ENCODE measurements at regions not wholly inside any gene's neighbourhood (a gene's known extent, or its start where the extent isn't known, plus 50 kb on each side); places are given as distances from the start of the nearest gene placed in this dataset.
"Not testable (repeated sequence)": the region's sequence is repeated elsewhere in the genome, so short reads cannot be mapped to it uniquely, and the experiment has no call there.

DNA sequence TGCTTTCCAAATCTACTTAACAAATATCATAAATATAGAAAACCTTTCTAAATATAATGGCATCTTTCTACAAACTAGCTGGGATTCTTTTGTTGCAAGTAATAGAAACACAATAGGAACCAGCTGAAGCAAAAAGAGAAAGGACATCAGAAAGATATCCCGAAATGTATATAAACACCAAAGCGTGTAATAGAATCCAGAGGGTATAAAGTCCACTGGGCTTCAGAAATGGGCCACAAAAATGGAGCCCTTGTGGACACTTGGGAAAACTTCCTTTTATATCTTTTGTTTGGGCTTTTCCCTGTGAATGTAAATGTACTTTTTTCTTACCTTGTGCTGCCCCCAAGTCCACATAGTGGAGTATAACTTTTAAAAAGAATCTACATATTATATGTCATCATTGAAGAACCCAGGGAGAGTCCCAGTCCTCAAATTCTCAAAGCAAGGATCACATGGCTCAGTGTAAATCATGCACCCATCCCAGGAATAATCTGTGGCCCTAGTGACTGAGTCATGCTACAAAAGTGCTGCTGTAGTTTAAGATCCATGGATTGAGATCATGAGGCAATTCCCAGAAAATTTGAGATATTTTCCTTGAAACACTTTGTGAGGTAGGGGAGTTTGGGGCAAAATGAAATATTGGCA lies 457.0 kb downstream of the EPM2A start:
- ATAC-seq (no peak), DNase-seq (no peak)
- Mint-ChIP-seq H3K4me1 (ENCODE audit: low read depth) (no peaks in the 10 kb centered on the region), H3K9me3 (no peaks in the 10 kb centered on the region), H3K4me3 (no peak overlapping the region), H3K36me3 (ENCODE audit: insufficient read depth) (no peaks in the 10 kb centered on the region), H3K27me3 (ENCODE audit: low read depth) (no peaks in the 10 kb centered on the region)

DNA sequence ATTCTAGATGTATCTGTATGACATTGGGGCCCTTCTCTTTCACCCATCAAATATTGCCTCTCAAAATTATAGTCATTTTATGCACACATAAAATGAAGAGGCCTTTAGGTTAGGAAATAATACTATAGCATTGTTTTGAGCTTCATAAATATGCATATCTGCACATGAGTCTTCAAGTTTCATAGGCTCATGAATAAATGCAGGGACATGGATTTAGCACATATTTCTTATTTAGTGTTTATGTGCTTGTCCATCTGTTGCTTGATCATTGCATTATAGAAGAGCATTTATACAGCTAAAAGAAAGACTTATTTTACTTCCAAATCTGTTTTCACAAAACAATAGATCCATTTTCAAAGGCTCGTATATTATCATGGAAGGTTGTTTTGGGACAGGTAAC lies 455.8 kb downstream of the EPM2A start:
- no peaks in the 10 kb centered on the region for H3K4me1 Mint-ChIP-seq (ENCODE audit: low read depth)
- H3K27me3 Mint-ChIP-seq (ENCODE audit: low read depth) = no peaks in the 10 kb centered on the region
- no peaks in the 10 kb centered on the region for H3K36me3 Mint-ChIP-seq (ENCODE audit: insufficient read depth)
- DNase-seq = no peak
- H3K9me3 Mint-ChIP-seq = no peaks in the 10 kb centered on the region
- H3K4me3 Mint-ChIP-seq = no peak overlapping the region
- ATAC-seq = no peak

DNA sequence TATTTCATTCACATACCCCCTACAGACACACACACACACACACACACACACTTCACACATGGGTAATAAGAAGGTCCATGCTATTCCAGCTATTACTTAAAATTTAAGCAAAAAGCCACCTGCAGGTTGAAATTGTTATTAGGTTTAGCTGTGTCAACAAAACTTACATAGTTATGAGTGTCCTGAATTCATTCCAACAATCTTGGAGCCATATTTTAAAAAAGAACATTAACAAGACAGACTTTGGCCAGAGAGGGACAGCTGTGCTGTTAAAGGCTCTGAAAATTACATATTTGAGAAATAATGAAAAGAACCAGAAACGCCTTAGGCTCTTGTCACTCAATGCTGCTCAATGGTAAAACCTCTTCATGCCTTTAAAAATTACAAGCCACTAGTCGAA lies 455.3 kb downstream of the EPM2A start:
- ATAC-seq (no peak), DNase-seq (no peak)
- H3K4me3 Mint-ChIP-seq = no peak overlapping the region
- no peaks in the 10 kb centered on the region for H3K27me3 Mint-ChIP-seq (ENCODE audit: low read depth)
- H3K4me1 Mint-ChIP-seq (ENCODE audit: low read depth) = no peaks in the 10 kb centered on the region
- H3K36me3 Mint-ChIP-seq (ENCODE audit: insufficient read depth) = no peaks in the 10 kb centered on the region
- H3K9me3 Mint-ChIP-seq = no peaks in the 10 kb centered on the region

DNA sequence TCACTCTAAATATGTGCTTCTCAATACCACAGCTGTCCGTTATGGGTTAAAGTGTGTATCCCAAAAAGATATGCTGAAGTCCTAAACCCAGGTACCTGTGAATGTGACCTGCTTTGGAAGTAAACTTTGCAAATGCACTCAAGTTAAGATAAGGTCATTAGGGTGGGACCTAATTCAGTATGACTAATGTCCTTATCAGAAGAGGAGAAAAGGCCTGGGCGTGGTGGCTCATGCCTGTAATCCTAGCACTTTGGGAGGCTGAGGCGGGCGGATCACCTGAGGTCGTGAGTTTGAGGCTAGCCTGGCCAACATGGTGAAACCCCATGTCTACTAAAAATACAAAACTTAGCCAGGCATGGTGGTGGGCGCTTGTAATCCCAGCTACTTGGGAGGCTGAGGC lies 452.1 kb downstream of the EPM2A start:
- not testable (repeated sequence) for H3K27me3 Mint-ChIP-seq (ENCODE audit: low read depth); H3K9me3 Mint-ChIP-seq; H3K4me3 Mint-ChIP-seq; DNase-seq; ATAC-seq; H3K4me1 Mint-ChIP-seq (ENCODE audit: low read depth); H3K36me3 Mint-ChIP-seq (ENCODE audit: insufficient read depth)

DNA sequence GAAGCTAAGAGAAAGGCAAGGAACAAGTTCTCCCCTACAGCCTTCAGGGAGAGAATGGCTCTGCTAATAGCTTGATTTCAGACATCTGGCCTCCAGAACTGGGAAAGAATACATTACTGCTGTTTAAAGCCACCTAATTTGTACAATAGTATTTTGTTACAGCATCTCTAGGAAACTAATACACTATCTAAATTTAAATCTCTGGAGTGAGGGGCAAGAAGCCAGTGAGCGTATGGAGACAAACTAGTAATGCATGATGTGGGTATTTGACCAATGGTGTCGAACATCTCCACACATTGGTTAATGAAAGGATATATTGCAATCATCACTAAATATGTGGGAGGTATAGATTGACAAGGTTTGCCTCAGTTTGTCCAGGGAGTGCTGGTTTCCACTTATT lies 451.5 kb downstream of the EPM2A start:
- Mint-ChIP-seq H3K27me3 (ENCODE audit: low read depth) (no peaks in the 10 kb centered on the region), H3K4me1 (ENCODE audit: low read depth) (no peaks in the 10 kb centered on the region), H3K4me3 (no peak overlapping the region), H3K9me3 (no peaks in the 10 kb centered on the region), H3K36me3 (ENCODE audit: insufficient read depth) (no peaks in the 10 kb centered on the region)
- no peak for ATAC-seq
- DNase-seq = no peak

DNA sequence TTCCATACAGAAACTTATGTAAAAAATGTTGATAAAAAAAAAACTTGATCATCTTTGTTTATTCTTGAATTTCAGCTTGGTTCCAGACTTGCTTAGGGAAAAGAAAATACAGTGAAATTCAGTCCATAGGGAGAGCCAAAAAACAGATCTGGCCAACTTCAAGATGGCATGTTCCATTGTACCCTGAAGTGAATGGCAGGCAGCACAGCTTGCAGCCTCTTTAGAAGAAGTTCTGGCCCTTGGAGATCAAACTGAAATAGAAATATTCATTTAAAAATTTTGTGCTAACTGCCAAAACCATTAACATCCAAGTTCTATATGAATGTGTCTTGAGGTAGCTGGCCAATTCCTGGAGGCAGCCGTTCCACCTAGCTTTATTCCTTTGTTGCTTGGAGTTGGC lies 448.4 kb downstream of the EPM2A start:
- H3K36me3 Mint-ChIP-seq (ENCODE audit: insufficient read depth) = no peaks in the 10 kb centered on the region
- H3K27me3 Mint-ChIP-seq (ENCODE audit: low read depth) = no peaks in the 10 kb centered on the region
- ATAC-seq = no peak
- H3K4me3 Mint-ChIP-seq = no peak overlapping the region
- H3K4me1 Mint-ChIP-seq (ENCODE audit: low read depth) = no peaks in the 10 kb centered on the region
- DNase-seq = no peak
- H3K9me3 Mint-ChIP-seq = peaks cover 4% of the 10 kb centered on the region

DNA sequence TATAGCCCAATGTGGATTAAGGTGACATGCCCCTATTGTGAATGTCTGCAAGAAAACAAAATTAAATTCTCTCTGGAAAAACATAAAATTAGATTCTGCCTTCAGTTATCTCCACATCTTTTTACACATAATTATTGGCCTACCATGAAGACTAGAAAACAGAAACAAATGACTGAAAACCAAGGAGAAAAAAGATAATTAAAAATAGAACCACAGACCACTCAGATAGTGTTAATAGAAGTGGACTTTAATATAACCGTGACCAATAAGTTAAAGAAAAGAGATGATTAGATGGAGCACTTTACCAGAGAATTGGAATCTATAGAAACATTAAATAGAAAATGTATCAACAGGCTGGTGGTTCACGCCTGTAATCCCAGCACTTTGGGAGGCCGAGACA lies 445.7 kb downstream of the EPM2A start:
- Mint-ChIP-seq H3K27me3 (ENCODE audit: low read depth) (no peaks in the 10 kb centered on the region), H3K36me3 (ENCODE audit: insufficient read depth) (no peaks in the 10 kb centered on the region), H3K9me3 (peaks cover 4% of the 10 kb centered on the region), H3K4me3 (no peak overlapping the region), H3K4me1 (ENCODE audit: low read depth) (no peaks in the 10 kb centered on the region)
- DNase-seq (no peak), ATAC-seq (no peak)

DNA sequence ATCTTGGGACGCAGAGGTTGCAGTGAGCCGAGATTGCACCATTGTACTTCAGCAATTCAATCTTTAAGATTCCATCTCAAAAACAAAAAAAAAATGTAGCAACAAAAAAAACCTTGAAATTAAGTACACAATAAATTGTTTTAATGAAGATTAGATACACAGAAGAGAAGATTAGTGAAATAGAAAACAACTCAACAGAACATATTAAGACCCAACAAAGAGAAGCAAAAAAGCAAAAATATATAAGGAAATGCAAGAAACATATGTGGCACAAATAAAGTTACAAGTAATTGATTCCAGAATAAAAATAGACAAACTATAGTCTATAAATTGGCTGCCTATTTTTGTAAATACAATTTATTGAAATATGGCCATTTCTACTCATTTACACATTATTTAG lies 445.2 kb downstream of the EPM2A start:
- DNase-seq (no peak), ATAC-seq (no peak)
- Mint-ChIP-seq H3K27me3 (ENCODE audit: low read depth) (no peaks in the 10 kb centered on the region), H3K4me3 (no peak overlapping the region), H3K36me3 (ENCODE audit: insufficient read depth) (no peaks in the 10 kb centered on the region), H3K9me3 (peaks cover 4% of the 10 kb centered on the region), H3K4me1 (ENCODE audit: low read depth) (no peaks in the 10 kb centered on the region)

DNA sequence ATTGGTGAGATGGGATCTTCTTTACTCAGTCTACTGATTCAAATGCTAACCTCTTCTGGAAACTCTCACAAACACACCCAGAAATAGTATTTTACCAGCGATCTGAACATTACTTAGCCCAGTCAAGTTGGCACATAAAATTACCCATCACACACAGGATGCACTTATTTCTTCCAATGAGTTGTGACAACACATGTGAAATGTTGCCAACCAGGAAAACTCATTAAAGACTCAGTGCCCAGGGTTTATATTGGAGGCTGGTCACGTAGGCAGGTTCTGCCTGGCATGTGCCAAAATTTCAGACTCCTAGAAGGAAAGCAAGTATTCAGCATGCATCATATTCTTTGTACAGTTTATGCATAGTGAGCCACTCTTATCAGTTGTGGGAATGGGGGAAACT lies 443.3 kb downstream of the EPM2A start:
- peaks cover 4% of the 10 kb centered on the region for H3K9me3 Mint-ChIP-seq
- ATAC-seq (no peak), DNase-seq (no peak)
- H3K4me1 Mint-ChIP-seq (ENCODE audit: low read depth) = no peaks in the 10 kb centered on the region
- H3K27me3 Mint-ChIP-seq (ENCODE audit: low read depth) = no peaks in the 10 kb centered on the region
- H3K36me3 Mint-ChIP-seq (ENCODE audit: insufficient read depth) = no peaks in the 10 kb centered on the region
- no peak overlapping the region for H3K4me3 Mint-ChIP-seq

DNA sequence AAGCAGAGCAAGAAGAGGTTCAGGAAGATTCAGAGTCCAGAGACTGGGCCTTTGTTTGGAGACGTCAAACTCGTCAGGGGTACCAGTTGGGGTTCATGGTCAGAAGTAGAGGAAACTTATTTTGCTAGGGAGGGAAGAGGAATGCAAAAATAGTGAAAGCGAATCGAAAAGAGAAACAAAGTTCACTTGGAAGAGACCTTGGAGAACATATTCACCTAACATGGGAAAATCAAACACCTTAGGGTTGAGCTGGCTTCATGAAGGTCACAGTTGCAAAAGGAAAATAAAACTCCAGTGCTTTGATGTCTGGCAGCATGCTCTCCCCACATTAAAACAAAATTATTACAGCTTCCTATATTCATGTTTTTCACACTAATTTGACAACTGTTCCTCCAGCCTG lies 440.4 kb downstream of the EPM2A start:
- H3K9me3 Mint-ChIP-seq = no peaks in the 10 kb centered on the region
- DNase-seq = no peak
- ATAC-seq = no peak
- H3K36me3 Mint-ChIP-seq (ENCODE audit: insufficient read depth) = no peaks in the 10 kb centered on the region
- no peak overlapping the region for H3K4me3 Mint-ChIP-seq
- no peaks in the 10 kb centered on the region for H3K4me1 Mint-ChIP-seq (ENCODE audit: low read depth)
- H3K27me3 Mint-ChIP-seq (ENCODE audit: low read depth) = no peaks in the 10 kb centered on the region

DNA sequence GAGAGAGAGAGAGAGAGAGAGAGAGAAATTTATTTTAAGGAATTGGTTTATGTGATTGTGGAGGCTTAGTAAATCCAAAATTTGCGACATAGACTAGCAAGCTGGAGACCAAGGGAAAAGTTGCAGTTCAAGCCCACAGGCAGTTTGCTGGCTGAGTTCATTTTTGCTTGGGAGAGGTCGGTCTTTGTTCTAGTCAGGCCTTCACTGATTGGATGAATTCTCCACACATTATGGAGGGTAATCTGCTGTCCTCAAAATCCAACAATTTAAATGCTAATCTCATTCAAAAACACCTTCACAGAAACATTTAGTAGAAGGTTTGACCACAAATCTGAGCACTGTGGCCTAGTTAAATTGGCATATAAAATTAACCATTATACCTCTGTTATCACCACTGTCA lies 439.6 kb downstream of the EPM2A start:
- no peak overlapping the region for H3K4me3 Mint-ChIP-seq
- H3K36me3 Mint-ChIP-seq (ENCODE audit: insufficient read depth) = no peaks in the 10 kb centered on the region
- no peaks in the 10 kb centered on the region for H3K9me3 Mint-ChIP-seq
- H3K4me1 Mint-ChIP-seq (ENCODE audit: low read depth) = no peaks in the 10 kb centered on the region
- no peaks in the 10 kb centered on the region for H3K27me3 Mint-ChIP-seq (ENCODE audit: low read depth)
- ATAC-seq = no peak
- no peak for DNase-seq

DNA sequence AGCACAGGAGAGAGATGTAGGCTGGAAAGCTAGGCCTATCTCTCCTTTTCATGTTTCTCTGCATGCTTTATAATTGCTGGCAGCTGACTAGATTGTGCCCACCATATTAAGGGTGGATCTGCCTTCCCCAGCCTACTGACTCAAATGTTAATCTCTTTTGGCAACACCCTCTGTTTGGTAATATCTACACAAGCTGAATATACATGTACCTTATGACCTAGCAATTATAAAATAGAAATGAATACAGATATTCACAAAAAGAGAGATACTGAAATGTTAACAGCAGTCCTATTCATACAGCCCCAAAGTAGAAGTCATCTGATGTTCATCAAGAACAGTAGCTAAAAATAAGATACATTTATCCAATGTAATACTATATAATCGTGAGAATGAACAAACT lies 429.6 kb downstream of the EPM2A start:
- Mint-ChIP-seq H3K9me3 (no peaks in the 10 kb centered on the region), H3K27me3 (ENCODE audit: low read depth) (peaks cover 3% of the 10 kb centered on the region), H3K4me3 (no peak overlapping the region), H3K36me3 (ENCODE audit: insufficient read depth) (no peaks in the 10 kb centered on the region), H3K4me1 (ENCODE audit: low read depth) (no peaks in the 10 kb centered on the region)
- no peak for ATAC-seq
- no peak for DNase-seq

DNA sequence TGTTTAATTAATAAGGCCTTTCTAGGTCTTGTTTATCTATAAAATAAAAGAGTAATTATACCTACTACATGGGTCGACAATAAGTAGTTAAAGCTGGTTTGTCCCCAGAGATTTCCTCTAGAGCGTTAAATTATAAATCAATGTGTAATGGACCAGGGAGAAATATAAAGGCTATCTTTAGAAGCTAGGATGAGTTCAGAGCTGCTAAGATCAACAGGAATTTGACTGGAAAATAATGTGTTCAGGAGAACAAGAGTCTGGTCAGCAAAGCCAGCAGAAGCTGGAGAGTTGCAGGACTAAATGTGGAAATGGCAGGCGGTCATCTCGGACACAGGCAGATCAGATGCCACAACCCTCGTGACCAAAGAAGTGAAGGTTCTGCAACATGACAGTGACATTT lies 428.8 kb downstream of the EPM2A start:
- Mint-ChIP-seq H3K4me3 (no peak overlapping the region), H3K9me3 (no peaks in the 10 kb centered on the region), H3K27me3 (ENCODE audit: low read depth) (peaks cover 3% of the 10 kb centered on the region), H3K4me1 (ENCODE audit: low read depth) (no peaks in the 10 kb centered on the region), H3K36me3 (ENCODE audit: insufficient read depth) (no peaks in the 10 kb centered on the region)
- ATAC-seq = no peak
- no peak for DNase-seq

DNA sequence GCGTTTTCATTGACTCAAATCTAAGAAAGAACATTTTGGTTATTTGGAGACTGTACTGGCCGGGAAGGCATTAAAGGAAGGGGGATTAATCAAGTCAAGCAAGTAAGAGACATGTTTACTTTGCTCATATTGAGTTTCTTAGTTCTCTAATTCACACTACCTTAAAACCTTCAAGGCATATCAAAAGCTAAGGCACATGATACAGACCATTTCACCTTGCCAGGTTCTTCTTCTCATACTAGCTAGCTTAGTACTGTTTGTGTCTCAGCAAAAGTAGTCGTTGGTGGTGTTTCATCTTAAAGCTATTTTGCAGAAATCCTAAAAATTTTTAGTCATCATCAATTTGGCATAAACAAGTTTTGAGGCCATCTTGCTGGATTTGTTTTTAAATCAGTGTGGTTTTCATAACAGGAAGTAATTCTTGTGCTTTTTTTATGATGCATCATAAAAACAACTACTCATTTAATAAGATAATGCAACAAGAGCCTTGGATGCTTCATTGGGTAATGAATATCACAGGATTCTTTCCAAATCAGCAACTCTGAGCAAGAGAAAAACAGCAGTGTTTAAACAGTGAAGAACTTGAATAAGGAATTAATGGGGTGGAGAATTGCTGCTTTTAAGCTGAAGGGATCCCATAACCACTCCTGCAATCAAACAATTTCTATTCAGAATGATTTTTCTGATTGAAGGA lies 425.3 kb downstream of the EPM2A start:
- no peaks in the 10 kb centered on the region for H3K9me3 Mint-ChIP-seq
- no peaks in the 10 kb centered on the region for H3K4me1 Mint-ChIP-seq (ENCODE audit: low read depth)
- no peaks in the 10 kb centered on the region for H3K27me3 Mint-ChIP-seq (ENCODE audit: low read depth)
- ATAC-seq = no peak
- DNase-seq = no peak
- H3K4me3 Mint-ChIP-seq = no peak overlapping the region
- H3K36me3 Mint-ChIP-seq (ENCODE audit: insufficient read depth) = no peaks in the 10 kb centered on the region

DNA sequence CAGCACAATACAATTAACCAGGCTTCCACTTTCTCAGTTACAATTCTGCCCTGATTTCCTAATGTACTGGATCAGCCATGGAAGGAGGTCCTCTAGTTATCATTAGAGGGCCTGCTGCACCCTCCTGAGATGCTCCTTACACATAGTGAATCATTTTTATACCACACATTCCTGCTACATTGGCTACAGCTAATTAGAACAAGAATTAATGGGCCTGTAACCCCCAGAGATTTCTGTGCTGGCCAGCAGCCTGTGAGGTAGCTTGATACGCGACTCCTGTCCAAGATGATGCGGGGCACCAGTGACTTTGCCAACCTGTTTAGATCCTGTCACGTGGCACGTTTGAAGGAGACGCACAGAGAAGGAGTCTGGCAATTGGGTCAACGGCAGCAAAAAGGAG lies 422.8 kb downstream of the EPM2A start:
- no peak overlapping the region for H3K4me3 Mint-ChIP-seq
- H3K4me1 Mint-ChIP-seq (ENCODE audit: low read depth) = no peaks in the 10 kb centered on the region
- ATAC-seq (no peak), DNase-seq (no peak)
- no peaks in the 10 kb centered on the region for H3K9me3 Mint-ChIP-seq
- H3K27me3 Mint-ChIP-seq (ENCODE audit: low read depth) = no peaks in the 10 kb centered on the region
- H3K36me3 Mint-ChIP-seq (ENCODE audit: insufficient read depth) = no peaks in the 10 kb centered on the region

Data from activated T-cell treated with anti-CD3 and anti-CD28 coated beads, Interleukin-2, amount 50 U/mL, for 4 hours (primary cell).